ENCODE measurements at regions not wholly inside any gene's neighbourhood (a gene's known extent, or its start where the extent isn't known, plus 50 kb on each side); places are given as distances from the start of the nearest gene placed in this dataset.
A peak's percentile ranks its signal among the peaks of the same experiment; 100 is the strongest.
"Not testable (repeated sequence)": the region's sequence is repeated elsewhere in the genome, so short reads cannot be mapped to it uniquely, and the experiment has no call there.

DNA sequence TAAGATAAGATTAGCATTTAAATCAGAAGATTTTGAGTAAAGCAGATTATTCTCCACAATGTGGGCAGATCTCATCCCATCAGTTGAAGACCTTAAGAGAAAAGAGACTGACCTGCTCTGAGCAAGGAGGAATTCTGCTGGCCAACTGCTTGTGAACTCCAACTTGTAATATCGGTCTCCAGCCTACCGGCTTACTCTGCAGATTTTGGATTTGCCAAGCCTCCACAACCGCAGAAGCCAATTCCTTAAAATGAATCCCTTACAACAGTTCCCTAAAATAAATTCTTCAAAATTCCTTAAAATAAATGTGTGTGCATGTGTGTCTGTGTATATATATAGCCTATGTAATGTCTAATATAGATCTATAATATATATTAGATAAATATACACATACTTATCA, 107.4 kb upstream of the KLF13 start:
- DNase-seq (ENCODE audit: low spot score): no peak

DNA sequence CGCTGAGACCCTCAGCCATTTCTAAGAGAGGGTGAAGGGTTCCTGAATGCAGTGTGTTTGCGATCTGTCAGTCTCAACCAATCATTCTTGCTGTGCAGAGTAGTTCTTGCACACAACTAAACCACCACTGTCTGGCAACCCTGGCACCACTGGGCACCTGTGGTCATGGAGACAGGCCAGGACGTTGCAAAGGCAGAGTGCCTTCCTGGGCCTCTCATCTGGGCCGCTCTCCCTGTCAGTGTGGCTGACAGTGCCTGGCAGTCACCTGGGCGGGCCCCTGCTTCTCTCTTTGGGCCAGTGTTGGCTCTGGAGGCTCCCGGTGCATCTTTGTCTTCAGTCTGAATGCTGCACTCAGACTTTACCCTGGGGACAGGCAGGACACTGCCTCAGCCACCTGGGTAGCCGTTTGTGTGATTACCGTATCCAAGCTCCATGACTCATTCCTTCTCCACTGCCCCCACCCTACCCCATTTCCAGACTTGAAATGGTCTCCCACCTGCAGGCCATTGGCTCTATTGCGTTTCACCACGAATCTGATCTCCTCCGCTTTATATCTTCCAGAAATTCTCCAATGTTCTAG, 104.6 kb upstream of the KLF13 start:
- no peak for DNase-seq (ENCODE audit: low spot score)

DNA sequence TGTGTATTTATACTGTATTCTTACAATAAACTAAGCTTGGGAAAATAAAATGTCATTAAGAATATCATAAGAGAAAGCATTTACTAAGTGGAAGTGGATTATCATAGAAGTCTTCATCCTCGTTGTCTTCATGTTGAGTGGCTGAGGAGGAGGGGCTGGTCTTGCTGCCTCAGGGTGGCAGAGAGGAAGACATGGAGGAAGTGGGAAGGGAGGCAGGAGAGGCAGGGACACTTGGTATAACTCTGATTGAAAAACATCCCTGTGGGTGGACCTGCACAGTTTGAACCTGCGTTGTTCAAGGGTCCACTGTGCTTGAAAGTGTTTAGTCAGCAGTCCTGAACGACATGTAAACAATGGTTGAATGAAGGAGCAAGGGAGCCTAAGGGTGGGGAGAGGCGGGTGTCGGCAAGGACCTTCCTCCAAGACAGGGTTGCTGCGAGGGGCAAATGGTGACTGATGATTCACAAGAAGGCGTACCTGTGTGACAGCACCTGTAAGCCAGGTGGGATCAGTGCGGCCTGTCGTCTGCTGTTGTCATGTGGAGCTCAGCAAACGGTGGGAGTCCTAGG, 103.8 kb upstream of the KLF13 start:
- no peak for DNase-seq (ENCODE audit: low spot score)

DNA sequence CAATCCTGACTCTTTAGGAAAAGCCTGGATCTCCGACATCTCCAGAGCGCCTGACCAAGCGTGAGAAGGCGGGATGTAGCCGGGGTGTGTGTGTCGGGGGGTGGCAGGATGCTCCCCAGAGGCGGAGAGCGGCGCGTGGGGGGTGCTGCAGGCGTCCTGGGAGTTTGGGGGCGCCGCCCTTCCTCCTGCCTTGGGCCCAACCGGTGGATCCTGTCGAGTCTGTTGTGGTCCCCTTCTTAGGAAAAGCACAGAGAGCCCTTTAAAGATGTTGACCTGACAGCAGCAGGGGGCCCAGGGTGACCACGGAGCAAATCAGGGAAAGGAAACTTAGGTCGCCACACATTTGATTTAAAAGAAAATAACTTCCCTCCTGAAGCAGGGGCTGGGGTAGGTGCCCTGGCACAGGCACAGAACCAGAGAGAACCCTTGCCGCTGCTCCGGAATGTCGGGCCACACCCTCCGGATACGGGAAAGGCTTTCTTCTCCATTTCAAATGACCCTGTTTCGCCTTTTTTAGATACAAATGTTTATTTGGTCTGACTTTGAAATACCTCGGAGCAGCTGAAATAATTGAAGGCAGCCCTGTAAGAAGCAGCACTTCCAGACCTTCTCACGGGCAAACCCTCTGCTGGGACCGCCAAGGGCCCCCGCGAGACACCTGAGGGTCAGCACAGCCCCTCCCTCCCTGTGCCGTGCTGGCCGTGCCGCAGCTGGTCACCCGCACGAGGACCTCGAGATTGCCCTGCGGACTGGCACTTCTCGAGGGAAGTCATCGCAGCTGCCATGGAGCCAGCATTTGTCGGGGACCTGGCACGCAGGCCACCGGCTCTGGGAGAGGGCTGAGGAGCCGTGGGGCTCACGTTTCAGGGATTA, 102.9 kb upstream of the KLF13 start:
- DNase-seq (ENCODE audit: low spot score): no peak

DNA sequence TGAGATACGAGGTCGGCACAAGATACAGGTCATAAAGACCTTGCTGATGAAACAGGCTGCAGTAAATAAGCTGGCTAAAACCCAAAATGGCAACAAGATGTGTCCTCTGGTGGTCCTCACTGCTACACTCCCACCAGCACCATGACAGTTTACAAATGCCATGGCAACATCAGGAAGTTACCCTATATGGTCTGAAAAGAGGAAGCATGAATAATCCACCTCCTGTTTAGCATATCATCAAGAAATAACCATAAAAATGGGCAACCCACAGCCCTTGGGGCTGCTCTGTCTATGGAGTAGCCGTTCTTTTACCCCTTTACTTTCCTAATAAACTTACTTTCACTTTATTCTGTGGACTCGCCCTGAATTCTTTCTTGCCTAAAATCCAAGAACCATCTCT, 102.0 kb upstream of the KLF13 start:
- DNase-seq (ENCODE audit: low spot score): not testable (repeated sequence)

DNA sequence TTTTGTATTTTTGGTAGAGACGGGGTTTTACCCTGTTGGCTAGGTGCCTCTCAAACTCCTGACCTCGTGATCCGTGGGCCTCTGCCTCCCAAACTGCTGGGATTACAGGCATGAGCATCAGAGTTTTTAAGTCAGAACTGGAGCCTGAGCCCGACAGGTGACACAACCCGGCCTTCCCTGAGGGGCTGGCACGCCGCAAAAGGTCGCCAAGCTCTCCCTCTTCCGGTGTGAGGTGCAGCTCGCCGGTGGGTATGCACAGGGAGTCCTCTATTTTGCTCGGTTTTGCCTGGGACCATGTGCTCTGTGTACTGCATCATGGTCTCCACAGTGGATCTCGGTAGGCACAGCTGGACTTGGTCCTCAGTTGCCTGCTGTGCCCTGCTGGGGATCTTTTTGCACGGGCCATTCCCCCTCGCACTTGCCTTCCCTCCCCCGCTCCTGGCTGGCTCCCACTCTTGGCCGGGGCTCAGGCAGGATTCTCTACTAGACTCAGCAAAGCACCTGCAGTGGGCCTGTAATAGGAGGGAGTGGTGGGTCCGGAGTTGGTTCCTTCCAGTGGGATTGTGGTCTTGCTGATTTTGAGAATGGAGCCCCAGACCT, 101.2 kb upstream of the KLF13 start:
- no peak for DNase-seq (ENCODE audit: low spot score)

DNA sequence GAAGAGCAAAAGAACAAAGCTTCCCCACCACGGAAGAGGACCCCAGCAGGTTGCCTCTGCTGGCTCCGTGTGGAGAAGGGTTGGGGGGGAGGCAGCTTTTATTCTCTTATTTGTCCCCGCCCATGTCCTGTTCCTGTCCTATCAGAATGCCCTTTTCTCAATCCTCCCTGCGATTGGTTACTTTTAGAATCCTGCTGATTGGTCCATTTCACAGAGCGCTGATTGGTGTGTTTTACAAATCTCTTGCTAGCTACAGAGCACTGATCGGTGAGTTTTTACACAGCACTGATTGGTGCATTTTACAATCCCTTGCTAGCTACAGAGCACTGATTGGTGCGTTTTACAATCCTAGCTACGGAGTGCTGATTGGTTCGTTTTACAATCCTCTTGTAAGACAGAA, 100.6 kb upstream of the KLF13 start:
- no peak for DNase-seq (ENCODE audit: low spot score)

DNA sequence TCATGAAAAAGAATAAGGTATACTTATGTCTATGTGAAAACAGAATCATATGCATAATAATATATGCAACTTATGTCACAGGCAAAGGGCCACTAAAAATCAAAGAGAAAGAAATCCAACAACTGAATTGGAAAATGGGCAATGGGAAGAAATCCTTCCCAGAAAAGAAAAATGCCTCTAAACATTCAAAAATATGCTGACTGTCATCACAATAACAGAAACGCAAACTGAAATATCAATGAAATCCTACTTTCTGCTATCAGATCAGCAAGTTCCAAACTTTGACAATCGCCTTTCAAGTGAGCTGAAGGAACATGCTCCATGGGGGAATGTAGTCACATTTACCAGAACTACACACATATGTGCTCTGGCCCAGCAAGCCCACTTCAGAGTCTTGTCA, 99.4 kb upstream of the KLF13 start:
- DNase-seq (ENCODE audit: low spot score): no peak

DNA sequence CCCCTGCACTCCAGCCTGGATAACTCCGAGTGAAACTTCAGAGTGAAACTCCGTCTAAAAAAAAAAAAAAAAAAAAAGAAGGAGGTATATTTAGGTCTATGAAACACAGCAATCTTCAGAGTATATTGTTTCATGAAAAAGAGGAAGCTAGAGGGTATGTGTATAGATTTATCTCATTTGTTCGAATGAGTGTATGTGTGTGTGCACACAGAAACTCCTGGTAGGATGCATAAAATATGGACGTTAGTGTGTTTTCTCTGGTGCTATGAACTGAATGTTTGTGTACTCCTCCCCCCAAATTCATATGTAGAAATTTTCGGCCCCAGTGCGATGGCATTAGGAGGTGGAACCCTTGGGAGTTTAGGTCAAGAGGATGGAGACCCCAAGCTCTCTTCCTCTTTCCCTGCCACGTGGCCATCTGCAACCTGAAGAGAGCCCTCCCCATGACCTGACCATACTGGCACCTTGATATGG, 98.6 kb upstream of the KLF13 start:
- no peak for DNase-seq (ENCODE audit: low spot score)

DNA sequence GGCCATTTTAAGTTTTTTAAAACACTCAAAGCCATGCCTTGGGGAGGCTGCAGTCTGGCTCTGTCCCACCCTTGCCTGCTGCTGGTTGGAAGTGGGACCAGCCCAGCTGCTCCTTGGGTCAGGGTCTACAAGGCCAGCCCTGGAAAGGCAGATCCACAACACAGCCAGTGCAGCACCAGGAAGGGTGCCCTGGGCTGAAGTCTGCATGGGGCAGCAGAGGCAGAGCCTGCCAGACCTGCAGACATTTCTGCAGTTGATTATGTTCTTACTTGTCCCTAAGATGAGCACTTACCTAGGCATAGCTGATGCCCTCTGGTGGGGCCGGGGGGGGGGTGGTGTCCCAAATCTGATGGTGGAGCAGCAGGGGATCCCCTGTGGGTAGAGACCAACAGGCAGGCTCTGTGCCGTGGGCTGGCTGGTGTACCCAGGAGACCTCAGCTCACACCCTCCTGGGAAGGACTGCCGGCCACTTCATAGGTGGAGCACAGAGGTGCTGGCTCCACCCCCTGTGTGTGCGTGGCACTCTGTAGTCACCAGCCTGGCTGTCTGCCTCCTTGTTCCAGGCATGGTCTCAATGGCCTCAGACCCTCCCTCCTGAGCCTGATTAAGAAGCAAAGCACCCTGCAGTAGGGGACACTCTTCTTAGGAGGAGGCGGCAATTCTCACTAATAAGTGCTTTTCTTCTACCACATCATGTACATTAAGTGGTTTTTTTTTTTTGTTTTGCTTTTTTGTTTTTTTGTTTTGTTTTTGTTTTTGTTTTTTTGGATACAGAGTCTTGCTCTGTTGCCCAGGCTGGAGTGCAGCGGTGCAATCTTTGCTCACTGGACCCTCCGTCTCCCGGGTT, 97.4 kb upstream of the KLF13 start:
- no peak for DNase-seq (ENCODE audit: low spot score)

DNA sequence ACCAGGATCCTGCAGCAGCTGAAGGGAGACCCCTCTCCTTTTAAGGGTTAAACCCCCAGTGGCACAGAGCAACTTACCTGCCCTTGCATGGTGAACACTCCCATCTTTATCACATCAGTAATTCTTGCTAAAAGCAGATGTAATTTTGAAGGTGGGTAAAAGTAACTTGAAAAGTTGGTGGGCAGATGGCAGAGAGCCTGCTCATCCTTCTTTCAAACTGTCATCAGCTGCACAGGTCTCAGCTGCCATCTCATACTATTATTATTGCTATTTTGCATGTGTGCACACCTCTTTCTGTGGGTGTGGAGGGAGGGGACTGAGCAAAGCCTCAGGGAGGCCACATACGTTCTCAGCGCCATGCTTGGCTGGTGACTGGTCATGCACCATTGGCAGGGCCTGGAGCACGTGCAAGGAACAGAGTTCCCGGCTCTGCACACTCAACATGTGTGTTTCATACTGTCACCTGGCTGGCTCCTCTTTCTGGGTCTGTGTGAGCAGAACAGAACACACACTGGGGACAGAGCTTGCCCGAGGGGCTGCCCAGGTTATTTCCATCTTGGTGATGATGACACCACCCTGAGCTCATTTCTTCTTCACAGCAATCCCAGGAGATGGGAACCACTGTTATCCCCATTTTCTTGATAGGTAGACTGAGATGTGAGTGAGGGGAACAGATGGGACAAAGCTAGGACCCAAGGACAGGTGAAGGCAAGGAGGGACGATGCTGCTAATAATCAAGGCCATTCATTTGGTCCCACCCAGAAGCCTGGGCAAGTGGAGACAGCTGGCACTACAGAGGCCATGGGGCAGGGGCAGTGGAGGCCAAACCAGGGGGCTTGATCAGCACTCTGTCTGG, 95.8 kb upstream of the KLF13 start:
- no peak for DNase-seq (ENCODE audit: low spot score)

DNA sequence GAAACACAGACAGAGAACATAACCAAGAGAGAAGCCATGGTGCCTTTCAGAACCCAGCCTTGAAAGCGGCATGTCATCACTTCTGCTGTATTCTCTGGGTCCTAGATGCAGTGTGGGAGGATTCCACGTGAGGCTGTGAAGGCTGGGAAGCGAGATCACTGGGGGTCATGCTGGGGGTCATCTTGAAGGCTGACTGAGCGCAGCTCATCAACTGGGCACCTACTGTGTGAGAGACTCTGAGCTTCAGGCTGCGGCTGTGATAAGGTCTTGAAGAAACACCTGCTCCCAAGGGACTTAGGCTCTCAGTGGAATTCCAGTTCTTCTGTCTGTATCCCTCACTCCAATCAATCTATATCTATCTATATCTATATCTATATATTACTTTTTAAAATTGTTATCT, 91.8 kb upstream of the KLF13 start:
- DNase-seq (ENCODE audit: low spot score): no peak

DNA sequence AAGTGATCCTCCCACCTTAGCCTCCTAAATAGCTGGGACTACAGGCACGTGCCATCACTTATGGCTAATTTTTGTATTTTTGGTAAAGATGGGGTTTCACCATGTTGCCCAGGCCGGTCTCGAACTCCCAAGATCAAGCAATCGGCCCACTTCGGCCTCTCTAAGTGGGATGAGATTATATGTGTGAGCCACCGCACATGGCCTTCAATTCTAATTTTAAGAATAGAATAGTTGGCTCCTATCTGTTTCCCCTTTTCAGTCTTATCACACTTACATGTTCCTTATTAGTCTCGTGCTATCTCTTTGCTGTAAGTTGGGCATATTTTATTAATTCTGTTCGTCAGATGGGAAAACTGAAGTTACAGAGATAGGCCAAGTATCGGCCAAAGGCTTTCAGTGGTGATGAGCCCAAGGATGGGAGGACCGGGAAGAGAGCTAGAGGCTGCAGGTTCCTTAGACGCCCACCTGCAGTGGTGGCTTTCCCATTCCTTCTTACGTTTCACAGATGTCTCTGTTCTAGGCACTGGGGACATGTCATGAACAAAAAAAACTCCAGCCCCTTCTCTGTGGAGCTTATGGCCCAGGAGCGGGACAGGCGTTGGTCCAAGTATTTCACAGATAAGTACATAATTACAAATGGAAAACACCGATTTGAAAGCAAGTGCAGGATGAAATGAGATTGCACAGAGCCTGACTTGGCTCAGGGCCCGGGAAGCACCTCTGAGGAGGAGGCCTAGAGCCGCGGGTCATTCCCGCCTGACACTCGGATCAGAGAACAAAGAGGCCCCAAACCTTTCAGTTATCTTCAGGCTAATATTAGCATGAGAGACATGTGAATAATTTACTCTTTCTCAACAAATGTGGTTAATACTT, 91.1 kb upstream of the KLF13 start:
- no peak for DNase-seq (ENCODE audit: low spot score)

DNA sequence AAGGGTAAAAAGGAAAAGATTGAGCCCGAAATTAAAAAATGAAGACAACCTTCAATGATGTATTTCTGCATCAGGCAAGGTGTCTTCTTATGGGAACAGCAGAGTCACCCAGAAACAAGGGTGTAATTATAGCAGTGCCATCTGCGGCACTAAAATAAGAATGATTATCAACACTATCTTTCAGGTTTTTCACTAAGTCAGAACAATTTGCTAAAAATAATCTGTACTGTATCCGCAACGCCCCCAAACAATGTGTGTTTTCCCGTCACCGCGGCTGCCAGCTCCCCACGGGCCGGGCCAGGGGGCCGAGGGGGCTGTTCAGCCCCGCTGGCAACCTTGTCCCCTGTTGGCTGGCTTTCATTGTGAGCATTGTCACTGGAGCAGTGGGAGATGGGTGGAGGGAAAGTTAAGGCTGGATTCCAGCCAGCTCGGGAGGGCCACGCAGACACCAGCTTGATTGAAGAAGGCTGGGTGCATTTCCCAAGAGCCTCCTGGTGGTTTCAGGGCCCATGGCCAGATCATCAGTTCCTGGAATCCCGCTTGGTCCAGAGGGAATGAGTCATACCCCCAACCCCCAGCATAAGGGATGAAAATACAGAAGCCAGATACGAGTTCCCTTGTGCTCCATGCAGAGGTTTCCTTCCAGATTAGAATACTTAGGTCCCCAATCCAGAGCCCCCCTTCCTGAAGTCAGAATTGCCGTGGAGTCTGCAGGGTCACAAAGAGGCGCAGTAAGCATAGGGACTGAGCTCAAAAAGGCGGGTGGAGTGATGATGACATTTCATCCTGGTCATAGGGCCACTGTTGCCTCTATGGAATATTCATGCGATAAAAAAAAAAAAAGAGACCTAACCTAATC, 90.2 kb upstream of the KLF13 start:
- no peak for DNase-seq (ENCODE audit: low spot score)

DNA sequence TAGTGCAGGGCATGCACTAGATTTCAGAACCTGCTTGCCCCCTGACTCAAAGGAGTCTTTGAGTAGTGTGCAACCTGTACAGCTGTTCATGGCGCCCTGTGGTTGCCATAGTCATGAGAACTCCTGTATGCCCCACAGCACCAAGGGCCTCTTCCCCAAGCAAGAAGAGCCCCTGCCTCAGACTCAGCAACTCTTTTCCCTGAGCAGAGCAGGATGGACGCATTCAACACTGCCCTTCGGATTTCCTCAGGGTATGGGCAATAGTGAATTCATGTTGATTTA, 89.7 kb upstream of the KLF13 start:
- DNase-seq (ENCODE audit: low spot score): no peak

DNA sequence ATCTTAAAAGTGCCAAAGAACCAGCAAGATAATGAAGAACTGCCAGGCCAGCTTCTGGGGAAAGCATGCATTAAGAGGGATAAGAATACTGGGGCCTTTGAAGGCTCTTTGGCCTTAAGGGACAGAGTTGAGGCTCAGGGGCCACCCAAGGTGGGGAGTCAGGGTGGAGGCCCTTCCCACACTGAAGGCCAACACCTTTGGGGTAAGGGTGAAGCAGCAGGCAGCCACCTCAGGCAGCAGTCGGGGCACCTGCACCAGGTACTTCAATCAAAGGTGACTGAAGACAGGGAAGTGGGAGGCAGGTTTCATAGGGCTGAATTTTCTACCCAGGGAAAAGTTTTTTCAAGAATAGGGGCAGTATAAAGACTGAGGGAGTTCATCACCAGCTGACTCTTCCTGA, 87.7 kb upstream of the KLF13 start:
- no peak for DNase-seq (ENCODE audit: low spot score)

DNA sequence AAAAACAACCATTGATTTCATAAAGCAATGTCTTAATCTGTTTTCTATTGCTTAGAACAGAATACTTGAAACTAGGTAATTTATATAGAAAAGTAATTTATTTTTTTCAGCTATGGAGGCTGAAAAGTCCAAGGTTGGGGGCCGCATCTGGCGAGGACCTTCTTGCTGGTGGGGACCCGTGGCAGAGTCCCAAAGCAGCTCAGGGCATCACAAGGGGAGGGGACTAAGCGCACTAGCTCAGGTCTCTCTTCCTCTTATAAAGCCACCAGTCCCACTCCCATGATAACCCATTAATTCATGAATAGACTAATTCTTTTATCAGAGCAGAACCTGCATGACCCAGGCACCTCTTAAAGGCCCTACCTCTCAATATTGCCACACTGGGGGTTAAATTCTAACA, 87.2 kb upstream of the KLF13 start:
- DNase-seq (ENCODE audit: low spot score): no peak

DNA sequence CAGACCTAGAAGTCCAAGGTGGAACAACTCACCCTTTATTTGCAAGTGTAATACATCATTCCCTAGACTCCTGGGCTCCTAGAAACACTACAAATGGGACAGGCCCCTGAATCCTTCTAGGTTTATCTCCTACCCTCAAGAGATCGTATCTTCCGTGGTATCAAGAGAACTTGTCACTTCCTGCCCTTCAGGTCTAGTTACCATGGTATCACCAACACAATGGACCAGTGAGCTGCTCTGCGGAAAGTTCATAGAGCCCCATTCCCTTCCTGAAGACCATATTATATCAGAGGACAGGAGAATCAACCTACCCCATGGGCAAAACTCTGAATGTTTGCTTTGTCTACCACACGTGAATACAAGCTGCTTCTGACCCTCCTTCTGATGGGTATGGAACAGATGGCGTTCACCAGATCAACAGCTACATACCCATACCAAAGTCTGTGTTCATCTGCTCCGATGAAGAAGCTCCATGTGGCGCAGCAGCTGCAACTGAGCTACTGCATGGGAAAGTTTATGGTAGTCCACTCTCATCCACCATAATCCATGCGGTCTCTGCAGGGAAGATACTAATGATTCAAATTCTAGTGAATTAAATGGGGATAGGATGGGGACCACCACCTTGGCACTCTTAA, 84.6 kb upstream of the KLF13 start:
- peak; percentile 55 for DNase-seq (ENCODE audit: low spot score)

DNA sequence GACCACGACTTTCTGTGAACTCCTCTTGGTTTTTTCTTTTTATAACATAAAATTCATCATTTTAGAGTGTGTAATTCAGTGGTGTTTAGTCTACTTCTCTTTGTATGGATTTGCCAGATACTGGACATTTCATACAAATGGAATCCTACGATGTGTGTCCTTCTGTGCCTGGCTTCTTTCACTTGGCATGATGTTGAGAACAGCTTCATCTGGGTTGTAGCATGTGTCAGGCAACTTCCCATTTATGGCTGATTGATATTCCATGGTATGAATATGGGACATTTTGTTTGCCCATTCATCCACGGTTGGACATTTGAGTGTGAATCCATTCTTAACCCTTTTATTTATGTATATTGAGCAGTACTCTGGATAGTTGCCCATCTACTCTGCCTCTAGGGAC, 82.7 kb upstream of the KLF13 start:
- DNase-seq (ENCODE audit: low spot score): no peak

All from CD4-positive, alpha-beta T cell treated with Interleukin-6 at 100 ng/mL for 8 hours (primary cell).